ENCODE measurements at regions not wholly inside any gene's neighbourhood (a gene's known extent, or its start where the extent isn't known, plus 50 kb on each side); places are given as distances from the start of the nearest gene placed in this dataset.

GRCh38 chr16:62177351-62178203 is 141.3 kb upstream of the CDH8 start:
- Mint-ChIP-seq H3K4me3 (no peak overlapping the region), H3K27ac (no peak overlapping the region), H3K27me3 (no peaks in the 10 kb centered on the region), H3K4me1 (no peaks in the 10 kb centered on the region), H3K36me3 (no peaks in the 10 kb centered on the region), H3K9me3 (ENCODE audit: low read depth) (peaks cover 6% of the 10 kb centered on the region)
- no peak for DNase-seq
- CTCF ChIA-PET, result no interaction called here
- no peak for ATAC-seq

- H3K4me1 Mint-ChIP-seq, result no peaks in the 10 kb centered on the region
- DNase-seq (no peak), ATAC-seq (no peak)
- H3K36me3 Mint-ChIP-seq, result no peaks in the 10 kb centered on the region
- peaks cover 17% of the 10 kb centered on the region for H3K9me3 Mint-ChIP-seq (ENCODE audit: low read depth)
- no peaks in the 10 kb centered on the region for H3K27me3 Mint-ChIP-seq
- H3K27ac Mint-ChIP-seq, result no peak overlapping the region
- no peak overlapping the region for H3K4me3 Mint-ChIP-seq
- CTCF ChIA-PET, result no interaction called here
Measured at GRCh38 chr16:62170642-62171041, 134.4 kb upstream of the CDH8 start.

- Mint-ChIP-seq H3K27me3 (no peaks in the 10 kb centered on the region), H3K4me1 (no peaks in the 10 kb centered on the region), H3K36me3 (no peaks in the 10 kb centered on the region), H3K27ac (no peak overlapping the region), H3K4me3 (no peak overlapping the region), H3K9me3 (ENCODE audit: low read depth) (peaks cover 23% of the 10 kb centered on the region)
- ATAC-seq (no peak), DNase-seq (no peak)
- CTCF ChIA-PET, result no interaction called here
Measured at GRCh38 chr16:62167551-62167950, 131.3 kb upstream of the CDH8 start.

GRCh38 chr16:62157544-62157943 is 121.3 kb upstream of the CDH8 start:
- DNase-seq, result no peak
- Mint-ChIP-seq H3K9me3 (ENCODE audit: low read depth) (peaks cover 6% of the 10 kb centered on the region), H3K27ac (no peak overlapping the region), H3K36me3 (no peaks in the 10 kb centered on the region), H3K4me1 (no peaks in the 10 kb centered on the region), H3K27me3 (no peaks in the 10 kb centered on the region), H3K4me3 (no peak overlapping the region)
- CTCF ChIA-PET, result no interaction called here
- ATAC-seq, result no peak

GRCh38 chr16:62156971-62157370 is 120.7 kb upstream of the CDH8 start:
- H3K4me3 Mint-ChIP-seq, result no peak overlapping the region
- no peaks in the 10 kb centered on the region for H3K27me3 Mint-ChIP-seq
- peaks cover 9% of the 10 kb centered on the region for H3K9me3 Mint-ChIP-seq (ENCODE audit: low read depth)

GRCh38 chr16:62149631-62150030 is 113.4 kb upstream of the CDH8 start:
- no peak overlapping the region for H3K4me3 Mint-ChIP-seq
- no peaks in the 10 kb centered on the region for H3K4me1 Mint-ChIP-seq
- no peak for DNase-seq
- no peaks in the 10 kb centered on the region for H3K27me3 Mint-ChIP-seq
- no peak for ATAC-seq
- H3K9me3 Mint-ChIP-seq (ENCODE audit: low read depth), result peaks cover 15% of the 10 kb centered on the region
- H3K36me3 Mint-ChIP-seq, result no peaks in the 10 kb centered on the region
- CTCF ChIA-PET, result no interaction called here
- no peak overlapping the region for H3K27ac Mint-ChIP-seq

More at GRCh38 chr16:62156971-62157370, 120.7 kb upstream of the CDH8 start:
- Mint-ChIP-seq H3K4me1 (no peaks in the 10 kb centered on the region), H3K27ac (no peak overlapping the region), H3K36me3 (no peaks in the 10 kb centered on the region)
- CTCF ChIA-PET, result no interaction called here
- no peak for DNase-seq
- ATAC-seq, result no peak

GRCh38 chr16:62137996-62138395 is 101.8 kb upstream of the CDH8 start:
- peaks cover 19% of the 10 kb centered on the region for H3K9me3 Mint-ChIP-seq (ENCODE audit: low read depth)
- ATAC-seq (no peak), DNase-seq (no peak)
- no peaks in the 10 kb centered on the region for H3K36me3 Mint-ChIP-seq
- H3K4me1 Mint-ChIP-seq, result no peaks in the 10 kb centered on the region
- no peaks in the 10 kb centered on the region for H3K27me3 Mint-ChIP-seq
- no peak overlapping the region for H3K4me3 Mint-ChIP-seq
- CTCF ChIA-PET, result no interaction called here
- H3K27ac Mint-ChIP-seq, result no peak overlapping the region

- no peak for ATAC-seq
- no peaks in the 10 kb centered on the region for H3K27me3 Mint-ChIP-seq
- no peak overlapping the region for H3K4me3 Mint-ChIP-seq
- H3K36me3 Mint-ChIP-seq, result no peaks in the 10 kb centered on the region
- DNase-seq, result no peak
- CTCF ChIA-PET, result no interaction called here
- H3K9me3 Mint-ChIP-seq (ENCODE audit: low read depth), result peaks cover 27% of the 10 kb centered on the region
- no peak overlapping the region for H3K27ac Mint-ChIP-seq
- no peaks in the 10 kb centered on the region for H3K4me1 Mint-ChIP-seq
Measured at GRCh38 chr16:62135911-62136310, 99.7 kb upstream of the CDH8 start.

GRCh38 chr16:62135446-62135845 is 99.2 kb upstream of the CDH8 start:
- Mint-ChIP-seq H3K9me3 (ENCODE audit: low read depth) (peaks cover 27% of the 10 kb centered on the region), H3K36me3 (no peaks in the 10 kb centered on the region), H3K4me1 (no peaks in the 10 kb centered on the region), H3K27ac (no peak overlapping the region), H3K4me3 (no peak overlapping the region), H3K27me3 (no peaks in the 10 kb centered on the region)
- ATAC-seq (no peak), DNase-seq (no peak)
- CTCF ChIA-PET, result no interaction called here

- H3K9me3 Mint-ChIP-seq (ENCODE audit: low read depth), result peaks cover 18% of the 10 kb centered on the region
- CTCF ChIA-PET, result no interaction called here
- no peak for ATAC-seq
- no peak overlapping the region for H3K4me3 Mint-ChIP-seq
- DNase-seq, result no peak
- no peaks in the 10 kb centered on the region for H3K36me3 Mint-ChIP-seq
- H3K27ac Mint-ChIP-seq, result no peak overlapping the region
- no peaks in the 10 kb centered on the region for H3K4me1 Mint-ChIP-seq
- no peaks in the 10 kb centered on the region for H3K27me3 Mint-ChIP-seq
Measured at GRCh38 chr16:62130101-62130500, 93.9 kb upstream of the CDH8 start.

- CTCF ChIA-PET, result no interaction called here
- Mint-ChIP-seq H3K36me3 (no peaks in the 10 kb centered on the region), H3K27ac (no peak overlapping the region), H3K4me1 (no peaks in the 10 kb centered on the region), H3K9me3 (ENCODE audit: low read depth) (peaks cover 18% of the 10 kb centered on the region), H3K4me3 (no peak overlapping the region), H3K27me3 (no peaks in the 10 kb centered on the region)
- no peak for ATAC-seq
- no peak for DNase-seq
Measured at GRCh38 chr16:62105244-62105643, 69.0 kb upstream of the CDH8 start.

- ATAC-seq (no peak), DNase-seq (no peak)
- Mint-ChIP-seq H3K4me3 (no peak overlapping the region), H3K27me3 (no peaks in the 10 kb centered on the region), H3K9me3 (ENCODE audit: low read depth) (peaks cover 27% of the 10 kb centered on the region), H3K27ac (no peak overlapping the region), H3K36me3 (no peaks in the 10 kb centered on the region), H3K4me1 (no peaks in the 10 kb centered on the region)
- CTCF ChIA-PET, result no interaction called here
Measured at GRCh38 chr16:62102588-62102987, 66.3 kb upstream of the CDH8 start.

GRCh38 chr16:62100651-62101050 is 64.4 kb upstream of the CDH8 start:
- CTCF ChIA-PET, result no interaction called here

GRCh38 chr16:62089715-62090114 is 53.5 kb upstream of the CDH8 start:
- no peaks in the 10 kb centered on the region for H3K27me3 Mint-ChIP-seq
- H3K4me1 Mint-ChIP-seq, result no peaks in the 10 kb centered on the region
- CTCF ChIA-PET, result no interaction called here
- no peak overlapping the region for H3K27ac Mint-ChIP-seq
- ATAC-seq, result no peak
- H3K9me3 Mint-ChIP-seq (ENCODE audit: low read depth), result peaks cover 7% of the 10 kb centered on the region
- no peak overlapping the region for H3K4me3 Mint-ChIP-seq
- DNase-seq, result no peak
- no peaks in the 10 kb centered on the region for H3K36me3 Mint-ChIP-seq

More at GRCh38 chr16:62100651-62101050, 64.4 kb upstream of the CDH8 start:
- Mint-ChIP-seq H3K9me3 (ENCODE audit: low read depth) (peaks cover 24% of the 10 kb centered on the region), H3K4me1 (no peaks in the 10 kb centered on the region), H3K36me3 (no peaks in the 10 kb centered on the region), H3K4me3 (no peak overlapping the region), H3K27me3 (no peaks in the 10 kb centered on the region), H3K27ac (no peak overlapping the region)
- ATAC-seq (no peak), DNase-seq (no peak)
